GM19455 (cell line): ENCODE measurements at regions not wholly inside any gene's neighbourhood (a gene's known extent, or its start where the extent isn't known, plus 50 kb on each side); places are given as distances from the start of the nearest gene placed in this dataset.

Experiments
- ATAC-seq: cut with Tn5 transposase; IDR thresholded peaks from one replicate; pipeline ENCODE4 v1.9.1; 2021; ENCODE audit not compliant: unreplicated experiment

DNA sequence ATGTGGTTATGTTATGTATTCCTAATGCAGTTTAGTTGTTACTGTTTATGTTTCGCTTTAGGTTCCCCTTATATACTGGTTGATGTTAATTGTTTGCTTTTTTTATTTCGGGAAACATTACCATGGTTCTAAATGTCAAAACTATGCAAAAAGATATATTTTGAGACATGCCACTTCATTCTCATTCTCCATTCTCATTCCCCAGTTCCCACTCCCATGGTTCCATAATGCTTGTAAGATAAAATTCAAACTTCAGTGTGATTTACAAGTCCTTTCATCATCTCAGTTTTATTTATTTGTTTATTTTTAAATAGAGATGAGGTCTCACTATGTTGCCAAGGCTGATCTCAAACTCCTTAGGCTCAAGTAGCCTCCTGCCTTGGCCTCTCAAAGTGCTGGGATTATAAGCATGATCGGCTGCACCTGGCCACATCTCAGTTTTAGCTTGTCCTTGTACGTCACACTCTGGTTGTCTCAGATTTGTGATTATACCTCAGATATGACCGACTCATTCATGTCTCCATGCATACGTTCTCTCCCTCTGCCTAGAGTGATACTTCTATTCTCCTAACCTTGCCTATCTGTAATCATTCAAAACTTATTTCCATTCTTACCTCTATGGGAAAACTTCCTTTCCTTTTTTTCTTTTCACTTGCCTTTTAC lies 407.8 kb upstream of the RGS6 start:
- ATAC-seq, result peak; percentile 60

GRCh38 chr14:71525663-71526221 lies 406.5 kb upstream of the RGS6 start:
- no peak for ATAC-seq

- ATAC-seq, result no peak
Observed at GRCh38 chr14:71526388-71526787, 405.8 kb upstream of the RGS6 start.

GRCh38 chr14:71527838-71528237 lies 404.4 kb upstream of the RGS6 start:
- no peak for ATAC-seq

DNA sequence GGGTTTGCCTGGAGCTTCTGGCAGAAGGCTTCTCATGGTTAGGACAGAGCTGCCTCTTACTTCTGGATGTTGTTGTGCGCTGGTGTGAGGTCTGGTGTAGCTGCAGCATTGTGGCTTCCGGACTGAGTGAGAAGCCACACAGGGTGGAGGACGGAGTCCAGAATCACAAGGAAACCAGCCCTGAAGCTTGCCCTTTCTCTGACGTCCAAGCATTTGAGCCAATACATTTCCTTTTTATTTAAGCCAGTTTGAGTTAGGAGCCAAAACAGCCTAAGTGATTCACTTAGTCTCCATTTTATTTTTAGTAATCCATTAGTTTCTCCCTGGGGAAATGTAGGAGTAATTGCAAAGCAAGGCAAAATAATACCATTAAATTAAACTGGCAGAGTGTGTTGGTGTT lies 402.4 kb upstream of the RGS6 start:
- no peak for ATAC-seq

DNA sequence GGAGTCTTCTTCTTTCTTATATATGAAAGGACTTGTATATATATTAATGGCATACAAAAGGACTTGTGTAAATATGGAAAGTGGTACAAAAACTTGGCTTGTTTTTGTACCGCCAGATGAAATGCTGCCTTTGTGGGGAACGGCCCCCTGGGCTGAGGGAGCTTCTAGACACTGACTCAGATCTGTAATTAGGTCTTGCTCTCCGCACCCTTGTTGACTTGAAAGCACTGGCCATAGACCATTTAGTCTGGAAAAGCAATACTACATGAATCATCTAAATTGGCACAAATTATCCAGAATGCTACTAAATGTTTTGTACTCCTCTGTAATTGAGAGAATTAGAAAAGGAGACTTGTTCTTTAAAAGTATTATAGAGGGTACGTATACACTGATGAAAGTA lies 399.9 kb upstream of the RGS6 start:
- ATAC-seq, result no peak

- no peak for ATAC-seq
Observed at GRCh38 chr14:71532790-71533189, 399.4 kb upstream of the RGS6 start.

GRCh38 chr14:71533390-71533789 lies 398.8 kb upstream of the RGS6 start:
- ATAC-seq, result no peak

DNA sequence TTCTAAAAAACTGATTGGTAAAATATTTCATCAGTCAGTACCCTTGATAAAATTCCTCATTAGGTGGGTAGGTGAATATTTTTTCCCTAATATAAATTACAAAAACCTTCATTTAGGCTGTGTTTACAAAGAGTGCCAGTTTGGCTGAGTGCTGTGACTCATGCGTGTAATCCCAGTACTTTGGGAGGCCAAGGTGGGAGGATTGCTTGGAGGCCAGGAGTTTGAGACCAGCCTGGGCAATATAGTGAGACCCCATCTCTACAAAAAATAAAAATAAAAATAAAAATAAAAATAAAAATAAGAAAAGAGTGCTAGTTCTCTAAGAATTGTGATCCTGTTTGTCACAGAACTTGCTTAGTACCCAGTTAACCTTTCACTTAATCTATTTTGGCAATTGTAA lies 398.4 kb upstream of the RGS6 start:
- ATAC-seq, result no peak

DNA sequence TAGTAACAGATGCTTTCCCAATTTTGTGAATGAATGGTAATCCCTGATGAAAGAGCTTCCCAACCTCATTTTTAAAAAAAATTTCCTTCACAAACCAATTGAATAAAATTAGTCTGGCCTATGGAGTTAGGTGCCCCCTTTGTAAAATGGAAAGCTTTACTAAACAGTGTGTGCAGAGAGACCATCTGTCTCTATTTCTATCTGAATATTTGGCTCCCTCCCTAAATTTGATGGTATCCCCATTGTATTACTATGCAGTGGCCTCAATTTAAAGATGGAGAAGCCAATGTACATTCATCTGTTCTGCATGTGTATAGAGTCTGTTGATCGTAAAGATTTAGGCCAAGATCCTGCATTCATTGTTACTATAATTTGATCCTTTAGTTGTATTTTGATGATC lies 397.7 kb upstream of the RGS6 start:
- ATAC-seq, result no peak

DNA sequence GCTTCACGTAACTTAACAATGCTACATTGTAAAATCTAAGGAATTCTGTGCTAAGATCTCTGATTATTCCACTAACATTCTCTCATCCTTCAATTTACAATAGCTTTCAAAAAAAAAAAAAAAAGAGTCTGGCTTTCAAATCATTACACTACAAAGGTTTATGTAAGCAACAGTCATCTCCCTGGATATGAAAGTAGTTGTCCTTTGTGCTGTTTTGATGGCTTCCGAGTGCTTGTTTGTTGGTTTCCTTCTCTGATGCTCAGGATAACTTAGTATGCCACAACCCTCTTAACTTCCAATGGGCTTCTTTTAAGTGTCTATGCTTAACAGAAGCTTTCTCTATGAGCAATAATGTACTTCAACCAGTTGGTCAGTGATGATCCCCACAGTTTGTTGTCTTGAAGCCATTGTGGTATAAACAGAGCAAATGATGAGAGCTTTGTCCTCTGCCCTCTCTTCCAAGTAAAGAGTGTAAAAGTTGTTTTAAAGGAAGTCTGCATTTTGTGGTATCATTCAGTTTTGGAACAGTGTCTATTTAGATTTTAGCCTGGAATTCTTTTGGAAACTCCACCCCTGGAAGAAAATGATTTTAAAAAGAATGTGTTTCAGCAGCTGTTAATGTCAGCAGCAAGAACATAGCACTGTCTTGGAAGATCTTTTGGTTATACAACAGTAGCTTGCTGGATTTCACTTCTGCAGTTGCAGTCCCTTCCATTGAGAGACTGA lies 396.1 kb upstream of the RGS6 start:
- no peak for ATAC-seq

DNA sequence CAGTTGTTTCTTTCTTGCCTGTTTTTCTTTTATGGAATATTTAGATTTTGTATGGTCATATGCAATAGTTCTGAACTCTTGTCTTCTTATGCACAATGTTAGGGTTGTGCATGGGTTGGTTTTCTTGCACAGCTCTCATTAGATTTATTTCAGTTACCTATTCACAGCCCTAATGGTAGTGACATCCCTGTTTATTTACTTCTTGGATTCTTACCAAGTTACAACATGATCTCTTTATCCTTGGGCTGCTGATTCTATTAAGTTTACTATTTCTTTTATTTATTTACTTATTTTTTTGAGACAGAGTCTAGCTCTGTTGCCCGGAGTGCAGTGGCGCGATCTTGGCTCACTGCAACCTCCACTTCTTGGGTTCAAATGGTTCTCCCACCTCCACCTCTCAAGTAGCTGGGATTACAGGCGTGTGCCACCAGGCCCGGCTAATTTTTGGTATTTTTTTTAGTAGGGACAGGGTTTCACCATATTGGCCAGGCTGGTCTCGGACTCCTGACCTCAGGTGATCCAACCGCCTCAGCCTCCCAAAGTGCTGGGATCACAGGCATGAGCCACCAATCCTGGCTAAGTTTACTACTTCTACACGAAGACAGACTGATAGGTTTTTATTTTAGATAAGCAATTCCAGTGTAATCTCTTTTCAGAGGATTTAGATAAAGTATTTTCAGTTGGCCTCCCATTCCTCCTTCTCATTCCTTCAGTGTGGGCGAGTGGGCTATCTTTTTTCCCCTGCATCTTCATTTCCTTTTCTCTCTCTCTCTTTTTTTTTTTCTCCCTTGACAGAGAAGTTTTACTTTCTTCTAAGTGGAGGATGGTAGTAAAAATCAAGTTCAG lies 395.1 kb upstream of the RGS6 start:
- no peak for ATAC-seq

GRCh38 chr14:71538288-71538687 lies 393.9 kb upstream of the RGS6 start:
- no peak for ATAC-seq

DNA sequence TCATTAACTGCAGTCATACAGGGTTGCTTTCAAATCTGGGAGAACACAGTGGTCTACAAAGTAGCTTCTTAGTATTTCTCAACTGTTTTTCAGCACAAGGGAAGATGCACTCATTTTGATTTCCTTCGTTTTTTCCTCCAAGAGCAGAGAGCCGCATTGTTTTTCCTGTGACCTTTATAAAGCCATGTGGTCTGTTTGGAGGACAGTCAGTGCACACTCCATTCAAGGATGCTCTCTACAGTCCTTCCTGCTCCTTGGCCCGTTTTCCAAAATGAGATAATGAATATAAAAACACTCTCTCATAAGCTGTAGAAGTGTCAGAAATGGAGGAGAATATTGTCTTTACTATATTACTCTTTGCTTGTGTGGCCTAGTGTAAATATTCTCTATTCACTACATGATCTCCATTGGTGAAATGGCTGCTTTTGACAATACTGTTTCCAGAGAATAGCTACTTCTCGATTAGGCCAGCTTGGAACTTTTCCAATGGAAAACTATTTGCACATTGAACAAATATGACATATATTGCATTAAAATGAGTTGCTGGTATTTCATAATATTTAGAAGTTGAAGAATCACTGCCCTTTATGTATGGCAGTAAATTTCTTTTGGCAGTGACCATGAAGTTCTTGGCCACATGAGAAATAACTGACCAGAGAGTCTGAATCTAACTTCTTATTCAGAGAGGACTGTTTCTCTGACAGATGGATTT lies 393.1 kb upstream of the RGS6 start:
- no peak for ATAC-seq

DNA sequence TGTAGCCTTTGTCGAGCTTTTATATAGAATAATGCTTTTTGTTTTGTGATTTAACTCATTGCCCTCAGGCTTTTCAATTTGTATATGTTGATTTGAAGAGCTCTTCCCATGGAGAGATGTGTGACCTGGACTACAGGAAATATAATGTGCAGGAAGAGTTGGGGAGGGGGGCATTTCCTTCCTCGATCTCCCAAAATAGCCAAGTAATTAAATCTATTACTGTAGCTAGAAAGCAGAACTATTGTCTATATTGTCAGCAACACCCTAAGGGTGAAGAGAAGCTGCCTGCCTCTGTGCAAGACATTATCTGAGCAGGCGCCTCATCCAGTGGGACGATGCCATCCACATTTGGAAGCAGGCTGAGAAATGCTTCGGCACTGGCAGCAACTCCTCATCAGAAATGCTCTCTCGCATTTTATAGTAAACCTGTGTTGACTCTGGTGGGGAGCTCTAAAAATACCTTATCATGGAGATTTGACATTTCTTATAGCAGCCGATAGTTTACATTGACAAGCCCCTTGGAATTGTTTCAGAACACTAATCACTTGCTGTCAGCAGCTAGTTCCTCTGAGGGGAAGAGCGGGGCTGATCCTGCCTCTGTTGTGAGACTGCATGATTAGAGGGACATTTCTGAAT lies 392.5 kb upstream of the RGS6 start:
- no peak for ATAC-seq

GRCh38 chr14:71541271-71541670 lies 391.0 kb upstream of the RGS6 start:
- no peak for ATAC-seq

GRCh38 chr14:71541973-71542690 lies 390.1 kb upstream of the RGS6 start:
- no peak for ATAC-seq

- ATAC-seq, result no peak
Observed at GRCh38 chr14:71549421-71550050, 382.7 kb upstream of the RGS6 start.

- ATAC-seq, result no peak
Observed at GRCh38 chr14:71550367-71550766, 381.9 kb upstream of the RGS6 start.
